IMR-90 (cell line): ENCODE measurements at regions not wholly inside any gene's neighbourhood (a gene's known extent, or its start where the extent isn't known, plus 50 kb on each side); places are given as distances from the start of the nearest gene placed in this dataset.

ENCODE experiments used
- ATAC-seq: fragments of 200-7000 bp; cut with Tn5 transposase; 2 replicates; pipeline ENCODE4 v1.9.1; 2020; ENCODE audit warnings: low read depth, mild to moderate bottlenecking, moderate library complexity
- BruUV-seq: library from RNA; stranded (reverse); fragments of 400-500 nt; replicated peaks from 2 replicates; lab custom pipeline; 2021; lab: Mats Ljungman, UMichigan
- CTCF ChIA-PET: fragments of 300-600 bp; formaldehyde crosslinking; extraction: SDS; loops from one replicate; lab custom pipeline; 2021; ENCODE audit warnings: antibody characterized with exemption; lab: Yijun Ruan, JAX
- POLR2A ChIA-PET: fragments of 300-600 bp; sonication (Branson Sonifier 250); formaldehyde crosslinking; loops from one replicate; lab custom pipeline; 2022; ENCODE audit warnings: antibody characterized with exemption; ENCODE audit not compliant: unreplicated experiment; lab: Charles Lee
- DNase-seq: peaks from one replicate; pipeline ENCODE4 v3.0.0; 2013
- H2AFZ ChIP-seq: replicated peaks from 2 replicates; pipeline ENCODE3; 2013; ENCODE audit warnings: low read length, mild to moderate bottlenecking; ENCODE audit not compliant: poor library complexity
- H2AK5ac ChIP-seq: 2 replicates; pipeline ENCODE4 v1.6.1; 2013; ENCODE audit warnings: low read depth, low read length, inconsistent platforms
- H2AK9ac ChIP-seq: replicated peaks from 2 replicates; pipeline ENCODE3; 2013; ENCODE audit warnings: mild to moderate bottlenecking, low read depth, low read length, moderate library complexity; ENCODE audit not compliant: poor library complexity
- H2BK120ac ChIP-seq: 2 replicates; pipeline ENCODE4 v1.6.1; 2013; ENCODE audit warnings: low read depth, low read length, inconsistent platforms
- H2BK15ac ChIP-seq: 3 replicates; pipeline ENCODE4 v1.6.1; 2013; ENCODE audit warnings: low read depth, low read length, inconsistent platforms
- H2BK20ac ChIP-seq: 2 replicates; pipeline ENCODE4 v1.6.1; 2013; ENCODE audit warnings: low read depth, mild to moderate bottlenecking, inconsistent platforms, low read length, moderate library complexity
- H2BK5ac ChIP-seq: 2 replicates; pipeline ENCODE4 v1.6.1; 2013; ENCODE audit warnings: mild to moderate bottlenecking, low read depth, low read length, inconsistent platforms; ENCODE audit not compliant: poor library complexity, severe bottlenecking
- H3K14ac ChIP-seq: replicated peaks from 2 replicates; pipeline ENCODE4 v1.6.1; 2013; ENCODE audit warnings: low read depth, low read length, inconsistent platforms
- H3K18ac ChIP-seq: 2 replicates; pipeline ENCODE4 v1.6.1; 2013; ENCODE audit warnings: low read depth, low read length, control low read depth
- H3K23ac ChIP-seq: 2 replicates; pipeline ENCODE4 v1.6.1; 2013; ENCODE audit warnings: low read depth, low read length, inconsistent platforms
- H3K27ac ChIP-seq: 2 replicates; pipeline ENCODE4 v1.5.1; 2013; ENCODE audit warnings: mild to moderate bottlenecking, control low read depth, low read length; ENCODE audit not compliant: insufficient read depth
- H3K27me3 ChIP-seq: 2 replicates; pipeline ENCODE4 v1.6.1; 2013; ENCODE audit warnings: low read length; ENCODE audit not compliant: control insufficient read depth, insufficient read depth
- H3K36me3 ChIP-seq: 2 replicates; pipeline ENCODE4 v1.6.1; 2013; ENCODE audit warnings: low read length, mixed read lengths; ENCODE audit not compliant: control insufficient read depth, insufficient read depth
- H3K4ac ChIP-seq: 2 replicates; pipeline ENCODE4 v1.6.1; 2013; ENCODE audit warnings: low read depth, low read length, inconsistent platforms
- H3K4me1 ChIP-seq: 2 replicates; pipeline ENCODE4 v1.6.1; 2013; ENCODE audit warnings: low read length, mixed read lengths; ENCODE audit not compliant: control insufficient read depth, insufficient read depth
- H3K4me2 ChIP-seq: 2 replicates; pipeline ENCODE4 v1.6.1; 2013; ENCODE audit warnings: low read depth, mild to moderate bottlenecking, control low read depth, low read length, moderate library complexity
- H3K4me3 ChIP-seq: 2 replicates; pipeline ENCODE4 v1.5.1; 2013; ENCODE audit warnings: low read depth, mild to moderate bottlenecking, control low read depth, low read length, moderate library complexity; ENCODE audit not compliant: insufficient read depth
- H3K56ac ChIP-seq: 2 replicates; pipeline ENCODE4 v1.6.1; 2013; ENCODE audit warnings: low read length, inconsistent platforms; ENCODE audit not compliant: insufficient read depth; ENCODE audit errors: extremely low read depth
- H3K79me1 ChIP-seq, 2 experiments: 2 replicates each; pipeline ENCODE4 v1.6.1; 2013; ENCODE audit warnings: low read length in 2 of 2, inconsistent platforms in 1 of 2, low read depth in 1 of 2
- H3K9ac ChIP-seq: 2 replicates; pipeline ENCODE4 v1.6.1; 2013; ENCODE audit warnings: low read depth, low read length, control low read depth
- H3K9me1 ChIP-seq: 2 replicates; pipeline ENCODE4 v1.6.1; 2013; ENCODE audit warnings: low read length, inconsistent platforms; ENCODE audit not compliant: insufficient read depth
- H3K9me3 ChIP-seq: 2 replicates; pipeline ENCODE4 v1.6.1; 2013; ENCODE audit warnings: low read length; ENCODE audit not compliant: control insufficient read depth, insufficient read depth
- H4K20me1 ChIP-seq: 2 replicates; pipeline ENCODE4 v1.6.1; 2013; ENCODE audit warnings: low read length, inconsistent platforms; ENCODE audit not compliant: insufficient read depth
- H4K5ac ChIP-seq: 2 replicates; pipeline ENCODE4 v1.6.1; 2013; ENCODE audit warnings: mild to moderate bottlenecking, low read depth, low read length, control low read depth
- H4K8ac ChIP-seq, 2 experiments: 2 replicates each; pipeline ENCODE4 v1.6.1; 2013; ENCODE audit warnings: low read depth in 2 of 2, low read length in 2 of 2, control low read depth in 1 of 2, inconsistent platforms in 1 of 2
- H4K91ac ChIP-seq: 2 replicates; pipeline ENCODE4 v1.6.1; 2013; ENCODE audit warnings: low read depth, low read length, inconsistent platforms; ENCODE audit not compliant: insufficient read depth
- MAZ ChIP-seq: IDR thresholded peaks from 2 replicates; pipeline ENCODE4 v1.6.1; 2012; ENCODE audit warnings: low read depth, mild to moderate bottlenecking, low read length, improper control_type of control experiment, moderate library complexity, borderline replicate concordance
- WGBS, 2 experiments: methylation state at CpG; one replicate each; pipeline versions ENCODE4 v1.1.5 to v1.1.7; 2013; ENCODE audit warnings: missing lambda C conversion rate in 2 of 2; ENCODE audit not compliant: insufficient read length in 1 of 2; ENCODE audit errors: extremely low coverage in 2 of 2; 5-methylcytosine and 5-hydroxymethylcytosine counted together
- dilution Hi-C: fragments of 300-500 bp; cut with HindIII; formaldehyde crosslinking; loops from one replicate; pipeline ENCODE4 v1.14.3; 2018; ENCODE audit warnings: low sequenced_read_pairs; ENCODE audit not compliant: unreplicated experiment
- in situ Hi-C: fragments of 300-500 bp; cut with MboI; formaldehyde crosslinking; loops from 3 replicates; pipeline ENCODE4 v1.14.3; 2019; ENCODE audit warnings: low sequenced_read_pairs, inconsistent platforms, mixed read lengths
- intact Hi-C: fragments of 100-400 bp; cut with micrococcal nuclease; formaldehyde crosslinking; loops from 2 replicates; pipeline ENCODE4 v1.10.0; 2022

- Histone ChIP-seq H3K4me1 (no peaks in the 10 kb centered on the region), H3K4me3 (no peak overlapping the region), H3K9me3 (no peaks in the 10 kb centered on the region), H3K79me1 (no peaks in the 10 kb centered on the region), H3K56ac (no peak overlapping the region), H3K9ac (no peak overlapping the region), H3K27ac (no peak overlapping the region), H4K91ac (no peak overlapping the region), H2BK120ac (no peak overlapping the region), H2AFZ (no peak overlapping the region), H3K18ac (no peak overlapping the region), H3K9me1 (no peaks in the 10 kb centered on the region), H4K5ac (no peak overlapping the region), H2BK15ac (no peak overlapping the region), H3K27me3 (no peaks in the 10 kb centered on the region), H3K36me3 (no peaks in the 10 kb centered on the region), H4K8ac (no peak overlapping the region), H3K23ac (no peak overlapping the region), H3K4me2 (no peak overlapping the region), H4K20me1 (no peaks in the 10 kb centered on the region), H3K4ac (no peak overlapping the region), H3K14ac (no peak overlapping the region), H2AK5ac (no peak overlapping the region), H2BK20ac (no peak overlapping the region), H2AK9ac (no peak overlapping the region), H2BK5ac (no peak overlapping the region)
- no peak for DNase-seq
- dilution Hi-C loops = no loop called here
- WGBS, 2 experiments = no CpG with 5 or more reads among the region's 1 CpG
- no peak for TF ChIP-seq MAZ
- BruUV-seq = no TSS peak
- intact Hi-C loops = no loop called here
- ChIA-PET POLR2A (no interaction called here), CTCF (no interaction called here)
- in situ Hi-C loops = no loop called here
- ATAC-seq = no peak
Measured at GRCh38 chr3:117255736-117256135, 546.2 kb downstream of the TUSC7 start.
